Activated CD4-positive, alpha-beta T cell treated with anti-CD3 and anti-CD28 coated beads, Interleukin-2, amount 50 U/mL, for 1 hour (primary cell): ENCODE measurements at regions not wholly inside any gene's neighbourhood (a gene's known extent, or its start where the extent isn't known, plus 50 kb on each side); places are given as distances from the start of the nearest gene placed in this dataset.

ENCODE experiments used
- DNase-seq: peaks from one replicate; pipeline ENCODE4 v3.0.0-alpha.2; 2020

- DNase-seq = no peak
These were observed 580.6 kb upstream of the SOX11 start for GRCh38 chr2:5111581-5111980.

GRCh38 chr2:5119046-5119445 is 573.1 kb upstream of the SOX11 start:
- DNase-seq = no peak

GRCh38 chr2:5121121-5121520 is 571.1 kb upstream of the SOX11 start:
- no peak for DNase-seq

GRCh38 chr2:5121642-5122041 is 570.5 kb upstream of the SOX11 start:
- DNase-seq = no peak

DNA sequence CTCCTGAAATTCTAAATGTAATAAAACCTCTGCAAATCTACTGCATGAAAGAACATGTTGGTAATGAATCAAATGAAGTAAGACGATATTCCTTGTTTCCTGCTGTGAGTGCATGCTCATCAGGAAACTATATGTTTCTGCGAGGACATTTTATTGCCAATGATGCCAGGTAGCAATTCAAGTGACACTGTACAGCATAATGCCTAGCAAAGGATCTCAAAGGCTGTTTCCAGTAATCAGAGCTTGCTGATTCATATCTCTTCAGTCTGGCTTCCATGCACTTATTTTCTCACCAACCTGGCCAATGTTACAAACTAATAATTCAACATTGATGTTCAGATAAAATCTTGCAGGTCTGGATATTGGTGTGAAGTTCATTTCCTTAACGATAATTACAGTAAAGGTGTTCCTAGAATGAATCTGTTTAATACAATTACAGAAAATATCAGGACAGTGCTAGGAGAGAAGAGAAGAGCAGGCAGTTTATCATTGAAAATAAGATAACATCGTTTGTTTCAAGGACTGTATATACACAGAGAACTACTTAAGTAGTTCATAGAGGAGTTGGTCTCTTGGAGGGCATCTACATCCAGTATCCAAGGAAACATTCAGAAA is 568.5 kb upstream of the SOX11 start:
- DNase-seq = no peak

DNA sequence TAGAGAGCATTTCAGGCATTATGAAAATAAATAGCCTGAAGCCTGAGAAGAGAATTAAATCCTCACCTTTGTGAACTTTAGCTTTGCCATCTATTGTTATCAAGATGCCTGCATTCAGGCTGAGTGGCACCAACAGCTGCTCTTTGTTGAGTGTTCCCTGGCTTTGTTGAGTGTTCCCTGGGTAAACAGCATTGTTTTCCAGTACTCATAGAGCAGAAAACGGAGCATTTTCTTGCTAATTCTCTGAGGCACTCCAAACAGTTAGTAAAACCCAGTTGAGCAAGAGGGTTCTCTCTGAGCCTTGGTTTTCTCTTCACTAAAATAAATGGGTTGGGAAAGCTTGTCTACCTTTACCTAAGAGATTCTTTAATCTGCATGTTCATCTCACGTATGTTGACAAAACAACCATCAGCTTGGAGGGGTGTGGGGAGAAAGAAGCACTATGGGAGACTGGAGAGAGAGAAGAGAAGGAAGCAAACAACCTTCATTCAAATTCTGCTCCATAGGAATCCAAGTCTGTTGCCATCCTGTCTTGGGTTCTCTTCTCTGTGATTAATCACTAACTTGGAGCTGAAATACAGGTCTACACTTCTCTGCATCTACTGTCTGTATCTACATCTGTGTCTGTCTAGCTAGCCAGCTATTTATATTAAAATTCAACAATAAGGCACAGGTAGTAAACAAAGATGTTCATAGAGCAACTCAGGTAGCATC is 567.0 kb upstream of the SOX11 start:
- no peak for DNase-seq

DNA sequence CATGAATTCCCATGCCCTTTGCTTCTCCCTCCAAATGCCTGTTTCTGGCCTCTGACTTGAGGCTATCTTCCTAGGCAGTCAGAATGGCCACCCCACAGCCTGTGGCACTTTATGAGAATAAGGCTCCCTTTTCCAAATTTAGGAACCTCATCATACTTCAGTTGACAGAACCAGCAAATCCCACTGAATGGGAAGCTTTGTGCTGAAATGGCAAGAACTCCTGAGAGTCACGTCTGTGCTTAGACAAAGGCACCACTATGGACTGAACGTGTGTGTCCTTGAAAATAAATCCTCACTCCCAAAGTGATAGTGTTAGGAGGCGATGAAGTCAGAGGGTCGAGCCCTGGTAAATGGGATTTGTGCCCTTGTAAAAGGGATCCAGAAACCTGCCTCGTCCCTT is 559.9 kb upstream of the SOX11 start:
- no peak for DNase-seq

DNA sequence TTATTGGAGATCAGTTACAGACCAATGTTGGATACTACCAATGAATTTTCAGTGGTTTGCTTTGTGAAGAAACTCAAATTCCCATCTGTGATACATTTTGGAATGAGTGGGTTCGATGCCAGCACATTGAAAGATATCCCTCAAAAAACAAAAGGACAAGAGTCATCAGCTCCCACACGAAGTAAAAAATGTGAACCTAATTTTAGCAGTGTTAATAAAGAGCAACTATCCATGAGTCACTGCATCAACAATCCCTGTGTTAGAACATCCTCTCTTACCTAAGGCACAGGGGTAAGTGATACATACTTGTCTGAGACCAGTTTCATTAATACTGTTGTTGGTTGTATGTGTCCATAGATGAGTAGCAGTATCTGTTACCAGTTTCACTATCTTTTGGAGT is 551.8 kb upstream of the SOX11 start:
- no peak for DNase-seq

DNA sequence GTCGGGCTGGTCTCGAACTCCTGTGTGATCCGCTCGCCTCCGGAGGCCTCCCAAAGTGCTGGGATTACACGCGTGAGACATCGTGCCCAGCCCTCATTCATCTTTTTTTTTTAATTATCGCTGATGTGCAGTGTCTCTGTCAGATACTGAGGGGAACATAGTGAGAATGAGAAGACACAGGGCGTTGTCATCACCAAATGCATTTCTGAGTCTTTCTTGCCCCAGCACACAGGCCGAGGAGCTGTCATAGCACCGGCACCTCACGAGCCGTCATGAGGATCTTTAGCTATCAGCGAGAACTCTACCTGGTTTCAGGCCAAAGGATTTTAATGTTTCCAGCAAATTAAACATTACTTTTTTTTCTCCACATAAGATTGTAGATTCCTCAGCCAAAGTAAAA is 548.0 kb upstream of the SOX11 start:
- no peak for DNase-seq

GRCh38 chr2:5145053-5145452 is 547.1 kb upstream of the SOX11 start:
- no peak for DNase-seq

- no peak for DNase-seq
These were observed 546.4 kb upstream of the SOX11 start for GRCh38 chr2:5145801-5146200.

GRCh38 chr2:5148392-5149085 is 543.6 kb upstream of the SOX11 start:
- no peak for DNase-seq

- no peak for DNase-seq
These were observed 541.3 kb upstream of the SOX11 start for GRCh38 chr2:5150871-5151270.

GRCh38 chr2:5164776-5165525 is 527.2 kb upstream of the SOX11 start:
- no peak for DNase-seq

GRCh38 chr2:5172923-5173322 is 519.3 kb upstream of the SOX11 start:
- no peak for DNase-seq

GRCh38 chr2:5173876-5174535 is 518.2 kb upstream of the SOX11 start:
- no peak for DNase-seq

GRCh38 chr2:5175231-5175630 is 517.0 kb upstream of the SOX11 start:
- DNase-seq = no peak

DNA sequence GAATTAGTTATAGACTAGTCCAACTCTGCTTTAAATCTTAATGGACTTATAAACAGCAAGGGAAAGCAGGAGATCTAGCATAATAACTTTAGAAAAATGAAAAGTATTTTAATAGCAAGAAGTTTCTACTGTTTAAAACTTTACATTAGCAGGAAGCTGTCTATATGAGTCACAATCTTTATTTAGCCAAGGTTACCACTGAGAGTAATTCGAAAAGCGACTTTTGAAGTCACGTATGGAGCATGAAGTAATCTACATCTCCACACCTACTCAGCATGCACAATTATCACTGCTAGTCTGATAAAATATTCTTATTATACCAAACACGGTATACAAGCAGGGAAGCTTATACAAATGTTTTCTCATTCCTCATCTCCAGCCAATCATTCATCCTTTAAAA is 515.4 kb upstream of the SOX11 start:
- no peak for DNase-seq

DNA sequence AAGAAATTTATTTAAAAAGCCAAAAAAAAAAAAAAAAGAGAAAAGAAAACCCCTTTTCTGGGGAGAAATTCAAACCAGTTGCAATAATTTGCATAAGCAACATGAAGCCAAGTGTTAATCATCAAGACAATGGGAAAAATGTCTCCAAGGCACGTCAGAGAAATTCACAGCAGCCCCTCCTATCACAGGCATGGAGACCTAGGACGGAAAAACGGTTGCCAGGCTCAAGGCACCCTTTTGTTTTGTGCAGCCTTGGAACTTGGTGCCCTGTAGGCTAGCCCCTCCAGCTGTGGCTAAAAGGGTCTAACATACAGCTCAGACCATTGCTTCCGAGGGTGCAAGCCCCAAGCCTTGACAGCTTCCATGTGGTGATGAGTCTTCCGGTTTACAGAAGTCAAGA is 509.2 kb upstream of the SOX11 start:
- no peak for DNase-seq

DNA sequence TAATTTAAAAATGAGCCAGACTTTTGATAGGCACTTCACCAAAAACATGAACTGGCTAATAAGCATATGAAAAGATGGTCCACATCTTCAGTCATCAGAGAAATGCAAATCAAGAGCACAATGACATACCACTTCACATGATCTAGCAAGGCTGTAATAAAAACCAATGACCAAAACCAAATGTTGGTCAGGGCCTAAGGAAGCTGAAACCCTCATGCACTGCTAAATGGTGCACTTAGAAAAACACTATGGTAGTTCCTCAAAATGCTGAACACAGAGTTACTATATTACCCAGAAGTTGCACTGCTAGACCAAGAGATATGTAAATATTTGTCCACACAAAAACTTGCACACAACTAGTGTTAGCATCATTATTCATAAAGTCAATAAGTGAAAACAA is 504.9 kb upstream of the SOX11 start:
- no peak for DNase-seq

- no peak for DNase-seq
These were observed 503.5 kb upstream of the SOX11 start for GRCh38 chr2:5188636-5189035.

- DNase-seq = no peak
These were observed 502.2 kb upstream of the SOX11 start for GRCh38 chr2:5190023-5190422.

DNA sequence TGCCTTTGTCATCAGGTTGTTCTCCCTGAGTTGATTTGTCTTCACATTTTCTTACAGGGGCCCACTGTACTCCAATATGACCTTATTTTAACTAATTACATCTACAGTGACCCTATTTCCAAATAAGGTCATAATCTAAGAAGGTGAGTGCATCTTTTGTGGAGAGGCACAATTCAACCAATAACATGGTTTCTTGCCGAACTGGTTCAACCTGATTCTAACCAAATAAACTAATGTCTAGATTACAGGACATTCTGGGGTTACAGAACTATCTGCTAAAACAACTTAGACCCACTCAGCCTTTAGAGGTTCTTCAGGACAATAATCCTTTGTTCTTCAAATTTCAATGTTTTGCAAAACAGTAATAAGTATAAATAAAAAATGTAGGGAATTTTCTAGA is 496.5 kb upstream of the SOX11 start:
- DNase-seq = no peak
